ENCODE measurements at regions not wholly inside any gene's neighbourhood (a gene's known extent, or its start where the extent isn't known, plus 50 kb on each side); places are given as distances from the start of the nearest gene placed in this dataset.
A peak's percentile ranks its signal among the peaks of the same experiment; 100 is the strongest.

DNA sequence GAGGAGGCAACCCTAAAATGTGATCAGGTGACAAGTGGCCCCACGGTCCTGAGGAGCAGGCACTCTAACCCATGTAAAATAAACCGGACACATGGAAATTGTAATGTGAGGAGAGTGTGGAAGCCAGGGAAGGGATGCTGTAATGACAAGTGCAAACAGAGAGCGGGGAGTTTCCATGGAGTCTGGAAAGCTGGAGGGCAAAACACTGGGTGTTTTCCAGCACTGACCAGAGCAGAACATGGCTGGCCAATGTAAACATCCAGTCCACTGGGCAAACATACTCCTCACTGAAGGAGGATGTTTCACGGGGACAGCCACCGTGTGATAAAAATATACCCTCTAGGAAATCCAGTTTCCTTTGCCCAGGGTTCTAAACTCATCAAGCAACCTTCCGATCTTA, 219.0 kb upstream of the JARID2 start (continued):
- TF ChIP-seq, protein P1, sequence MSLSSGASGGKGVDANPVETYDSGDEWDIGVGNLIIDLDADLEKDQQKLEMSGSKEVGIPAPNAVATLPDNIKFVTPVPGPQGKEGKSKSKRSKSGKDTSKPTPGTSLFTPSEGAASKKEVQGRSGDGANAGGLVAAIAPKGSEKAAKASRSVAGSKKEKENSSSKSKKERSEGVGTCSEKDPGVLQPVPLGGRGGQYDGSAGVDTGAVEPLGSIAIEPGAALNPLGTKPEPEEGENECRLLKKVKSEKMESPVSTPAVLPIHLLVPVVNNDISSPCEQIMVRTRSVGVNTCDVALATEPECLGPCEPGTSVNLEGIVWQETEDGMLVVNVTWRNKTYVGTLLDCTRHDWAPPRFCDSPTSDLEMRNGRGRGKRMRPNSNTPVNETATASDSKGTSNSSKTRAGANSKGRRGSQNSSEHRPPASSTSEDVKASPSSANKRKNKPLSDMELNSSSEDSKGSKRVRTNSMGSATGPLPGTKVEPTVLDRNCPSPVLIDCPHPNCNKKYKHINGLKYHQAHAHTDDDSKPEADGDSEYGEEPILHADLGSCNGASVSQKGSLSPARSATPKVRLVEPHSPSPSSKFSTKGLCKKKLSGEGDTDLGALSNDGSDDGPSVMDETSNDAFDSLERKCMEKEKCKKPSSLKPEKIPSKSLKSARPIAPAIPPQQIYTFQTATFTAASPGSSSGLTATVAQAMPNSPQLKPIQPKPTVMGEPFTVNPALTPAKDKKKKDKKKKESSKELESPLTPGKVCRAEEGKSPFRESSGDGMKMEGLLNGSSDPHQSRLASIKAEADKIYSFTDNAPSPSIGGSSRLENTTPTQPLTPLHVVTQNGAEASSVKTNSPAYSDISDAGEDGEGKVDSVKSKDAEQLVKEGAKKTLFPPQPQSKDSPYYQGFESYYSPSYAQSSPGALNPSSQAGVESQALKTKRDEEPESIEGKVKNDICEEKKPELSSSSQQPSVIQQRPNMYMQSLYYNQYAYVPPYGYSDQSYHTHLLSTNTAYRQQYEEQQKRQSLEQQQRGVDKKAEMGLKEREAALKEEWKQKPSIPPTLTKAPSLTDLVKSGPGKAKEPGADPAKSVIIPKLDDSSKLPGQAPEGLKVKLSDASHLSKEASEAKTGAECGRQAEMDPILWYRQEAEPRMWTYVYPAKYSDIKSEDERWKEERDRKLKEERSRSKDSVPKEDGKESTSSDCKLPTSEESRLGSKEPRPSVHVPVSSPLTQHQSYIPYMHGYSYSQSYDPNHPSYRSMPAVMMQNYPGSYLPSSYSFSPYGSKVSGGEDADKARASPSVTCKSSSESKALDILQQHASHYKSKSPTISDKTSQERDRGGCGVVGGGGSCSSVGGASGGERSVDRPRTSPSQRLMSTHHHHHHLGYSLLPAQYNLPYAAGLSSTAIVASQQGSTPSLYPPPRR (CRISPR knock-in tag; IDR thresholded peaks at IDR 0.05; ENCODE audit: borderline replicate concordance), result no peak
- TF ChIP-seq ASH2L (IDR thresholded peaks at IDR 0.05; ENCODE audit: insufficient read length, low read depth, low read length) (no peak), FIP1L1 (IDR thresholded peaks at IDR 0.05; ENCODE audit: borderline replicate concordance, insufficient read depth, low read depth, low read length) (no peak), SRSF1 (optimal IDR thresholded peaks at IDR 0.05; ENCODE audit: low read depth, low read length) (no peak), AHR (CRISPR knock-in tag; IDR thresholded peaks at IDR 0.05) (no peak), TCF7L2 (IDR thresholded peaks at IDR 0.05; ENCODE audit: low read depth, low read length) (no peak), ZNF430 (CRISPR knock-in tag; IDR thresholded peaks at IDR 0.05) (peak; percentile 64; the same call in 1 of the 2 replicates), FLYWCH1 (CRISPR knock-in tag; IDR thresholded peaks at IDR 0.05) (no peak), ZMYM4 (CRISPR knock-in tag; IDR thresholded peaks at IDR 0.05) (0 out of 2 replicates have a peak, but pooled peaks have one; percentile 33), MYC (CRISPR knock-in tag; IDR thresholded peaks at IDR 0.05; ENCODE audit: borderline replicate concordance) (no peak), BORCS8-MEF2B (CRISPR knock-in tag; IDR thresholded peaks at IDR 0.05) (0 out of 2 replicates have a peak, but pooled peaks have one; percentile 60), SAFB2 (CRISPR knock-in tag; IDR thresholded peaks at IDR 0.05; ENCODE audit: borderline replicate concordance, low read depth) (no peak)
- TF ChIP-seq, protein P2, sequence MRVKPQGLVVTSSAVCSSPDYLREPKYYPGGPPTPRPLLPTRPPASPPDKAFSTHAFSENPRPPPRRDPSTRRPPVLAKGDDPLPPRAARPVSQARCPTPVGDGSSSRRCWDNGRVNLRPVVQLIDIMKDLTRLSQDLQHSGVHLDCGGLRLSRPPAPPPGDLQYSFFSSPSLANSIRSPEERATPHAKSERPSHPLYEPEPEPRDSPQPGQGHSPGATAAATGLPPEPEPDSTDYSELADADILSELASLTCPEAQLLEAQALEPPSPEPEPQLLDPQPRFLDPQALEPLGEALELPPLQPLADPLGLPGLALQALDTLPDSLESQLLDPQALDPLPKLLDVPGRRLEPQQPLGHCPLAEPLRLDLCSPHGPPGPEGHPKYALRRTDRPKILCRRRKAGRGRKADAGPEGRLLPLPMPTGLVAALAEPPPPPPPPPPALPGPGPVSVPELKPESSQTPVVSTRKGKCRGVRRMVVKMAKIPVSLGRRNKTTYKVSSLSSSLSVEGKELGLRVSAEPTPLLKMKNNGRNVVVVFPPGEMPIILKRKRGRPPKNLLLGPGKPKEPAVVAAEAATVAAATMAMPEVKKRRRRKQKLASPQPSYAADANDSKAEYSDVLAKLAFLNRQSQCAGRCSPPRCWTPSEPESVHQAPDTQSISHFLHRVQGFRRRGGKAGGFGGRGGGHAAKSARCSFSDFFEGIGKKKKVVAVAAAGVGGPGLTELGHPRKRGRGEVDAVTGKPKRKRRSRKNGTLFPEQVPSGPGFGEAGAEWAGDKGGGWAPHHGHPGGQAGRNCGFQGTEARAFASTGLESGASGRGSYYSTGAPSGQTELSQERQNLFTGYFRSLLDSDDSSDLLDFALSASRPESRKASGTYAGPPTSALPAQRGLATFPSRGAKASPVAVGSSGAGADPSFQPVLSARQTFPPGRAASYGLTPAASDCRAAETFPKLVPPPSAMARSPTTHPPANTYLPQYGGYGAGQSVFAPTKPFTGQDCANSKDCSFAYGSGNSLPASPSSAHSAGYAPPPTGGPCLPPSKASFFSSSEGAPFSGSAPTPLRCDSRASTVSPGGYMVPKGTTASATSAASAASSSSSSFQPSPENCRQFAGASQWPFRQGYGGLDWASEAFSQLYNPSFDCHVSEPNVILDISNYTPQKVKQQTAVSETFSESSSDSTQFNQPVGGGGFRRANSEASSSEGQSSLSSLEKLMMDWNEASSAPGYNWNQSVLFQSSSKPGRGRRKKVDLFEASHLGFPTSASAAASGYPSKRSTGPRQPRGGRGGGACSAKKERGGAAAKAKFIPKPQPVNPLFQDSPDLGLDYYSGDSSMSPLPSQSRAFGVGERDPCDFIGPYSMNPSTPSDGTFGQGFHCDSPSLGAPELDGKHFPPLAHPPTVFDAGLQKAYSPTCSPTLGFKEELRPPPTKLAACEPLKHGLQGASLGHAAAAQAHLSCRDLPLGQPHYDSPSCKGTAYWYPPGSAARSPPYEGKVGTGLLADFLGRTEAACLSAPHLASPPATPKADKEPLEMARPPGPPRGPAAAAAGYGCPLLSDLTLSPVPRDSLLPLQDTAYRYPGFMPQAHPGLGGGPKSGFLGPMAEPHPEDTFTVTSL (CRISPR knock-in tag; IDR thresholded peaks at IDR 0.05; ENCODE audit: borderline replicate concordance), result peak; percentile 83
- TF ChIP-seq, protein P3, sequence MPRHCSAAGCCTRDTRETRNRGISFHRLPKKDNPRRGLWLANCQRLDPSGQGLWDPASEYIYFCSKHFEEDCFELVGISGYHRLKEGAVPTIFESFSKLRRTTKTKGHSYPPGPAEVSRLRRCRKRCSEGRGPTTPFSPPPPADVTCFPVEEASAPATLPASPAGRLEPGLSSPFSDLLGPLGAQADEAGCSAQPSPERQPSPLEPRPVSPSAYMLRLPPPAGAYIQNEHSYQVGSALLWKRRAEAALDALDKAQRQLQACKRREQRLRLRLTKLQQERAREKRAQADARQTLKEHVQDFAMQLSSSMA (CRISPR knock-in tag; IDR thresholded peaks at IDR 0.05), result no peak
- TF ChIP-seq, protein P4, sequence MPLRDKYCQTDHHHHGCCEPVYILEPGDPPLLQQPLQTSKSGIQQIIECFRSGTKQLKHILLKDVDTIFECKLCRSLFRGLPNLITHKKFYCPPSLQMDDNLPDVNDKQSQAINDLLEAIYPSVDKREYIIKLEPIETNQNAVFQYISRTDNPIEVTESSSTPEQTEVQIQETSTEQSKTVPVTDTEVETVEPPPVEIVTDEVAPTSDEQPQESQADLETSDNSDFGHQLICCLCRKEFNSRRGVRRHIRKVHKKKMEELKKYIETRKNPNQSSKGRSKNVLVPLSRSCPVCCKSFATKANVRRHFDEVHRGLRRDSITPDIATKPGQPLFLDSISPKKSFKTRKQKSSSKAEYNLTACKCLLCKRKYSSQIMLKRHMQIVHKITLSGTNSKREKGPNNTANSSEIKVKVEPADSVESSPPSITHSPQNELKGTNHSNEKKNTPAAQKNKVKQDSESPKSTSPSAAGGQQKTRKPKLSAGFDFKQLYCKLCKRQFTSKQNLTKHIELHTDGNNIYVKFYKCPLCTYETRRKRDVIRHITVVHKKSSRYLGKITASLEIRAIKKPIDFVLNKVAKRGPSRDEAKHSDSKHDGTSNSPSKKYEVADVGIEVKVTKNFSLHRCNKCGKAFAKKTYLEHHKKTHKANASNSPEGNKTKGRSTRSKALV (CRISPR knock-in tag; IDR thresholded peaks at IDR 0.05), result no peak

All from HepG2 (cell line).